Liver (tissue), 8 donors: ENCODE measurements at regions not wholly inside any gene's neighbourhood (a gene's known extent, or its start where the extent isn't known, plus 50 kb on each side); places are given as distances from the start of the nearest gene placed in this dataset.

Experiments used
- DNase-seq: peaks from one replicate; pipeline ENCODE4 v3.0.0-alpha.2; 2017; ENCODE audit warnings: low spot score
- H3K27ac ChIP-seq, 2 donors: one replicate each; pipeline ENCODE4 v1.7.0; 2013; ENCODE audit warnings: inconsistent platforms in 2 of 2, low read length in 2 of 2, control low read depth in 1 of 2, low read depth in 1 of 2, mild to moderate bottlenecking in 1 of 2
- H3K27me3 ChIP-seq, 4 donors: one replicate each; pipeline versions ENCODE4 v1.6.1 to v1.7.0; 2013; ENCODE audit warnings: low read length in 3 of 4, inconsistent platforms in 1 of 4, mild to moderate bottlenecking in 1 of 4, moderate library complexity in 1 of 4; ENCODE audit not compliant: control insufficient read depth in 4 of 4, insufficient read depth in 4 of 4
- H3K36me3 ChIP-seq, 4 donors: one replicate each; pipeline versions ENCODE4 v1.6.1 to v1.7.0; 2013; ENCODE audit warnings: low read length in 3 of 4, mild to moderate bottlenecking in 3 of 4, low read depth in 1 of 4, moderate library complexity in 1 of 4; ENCODE audit not compliant: control insufficient read depth in 4 of 4, insufficient read depth in 3 of 4
- H3K4me1 ChIP-seq, 4 donors: one replicate each; pipeline versions ENCODE4 v1.6.1 to v1.7.0; 2013; ENCODE audit warnings: low read length in 3 of 4, mild to moderate bottlenecking in 3 of 4, moderate library complexity in 1 of 4; ENCODE audit not compliant: control insufficient read depth in 4 of 4, insufficient read depth in 4 of 4
- H3K4me3 ChIP-seq, 3 donors: one replicate each; pipeline versions ENCODE4 v1.6.1 to v1.7.0; 2013; ENCODE audit warnings: low read length in 3 of 3, control low read depth in 1 of 3, low read depth in 1 of 3, mild to moderate bottlenecking in 1 of 3
- H3K9ac ChIP-seq, 2 donors: one replicate each; pipeline ENCODE4 v1.7.0; 2013; ENCODE audit warnings: low read length in 2 of 2, mild to moderate bottlenecking in 2 of 2, moderate library complexity in 2 of 2, control low read depth in 1 of 2, low read depth in 1 of 2
- H3K9me3 ChIP-seq, 4 donors: one replicate each; pipeline versions ENCODE4 v1.6.1 to v1.7.0; 2013; ENCODE audit warnings: low read length in 3 of 4; ENCODE audit not compliant: control insufficient read depth in 4 of 4
- ATF3 ChIP-seq: IDR thresholded peaks from 2 replicates; pipeline ENCODE4 v1.6.1; 2016; ENCODE audit warnings: antibody characterized with exemption
- CTCF ChIP-seq: fragments of 150-350 bp; IDR thresholded peaks from 2 replicates; pipeline ENCODE4 v1.5.1; 2017; ENCODE audit warnings: improper control_type of control experiment, low read depth, low read length; ENCODE audit not compliant: missing input control
- EGR1 ChIP-seq, 2 donors: IDR thresholded peaks; 2 replicates each; pipeline ENCODE4 v1.6.1; 2016 to 2018; ENCODE audit warnings: antibody characterized with exemption in 2 of 2, low read depth in 2 of 2
- FOXA1 ChIP-seq: IDR thresholded peaks from 2 replicates; pipeline ENCODE4 v1.6.1; 2016; ENCODE audit warnings: antibody characterized with exemption
- FOXA2 ChIP-seq: IDR thresholded peaks from 2 replicates; pipeline ENCODE4 v1.6.1; 2016; ENCODE audit warnings: antibody characterized with exemption
- GABPA ChIP-seq, 2 donors: IDR thresholded peaks in 1 of 2; conservative IDR thresholded peaks in 1 of 2; 2 replicates each; pipeline ENCODE4 v1.6.1; 2016; ENCODE audit warnings: antibody characterized with exemption in 2 of 2, mild to moderate bottlenecking in 1 of 2, moderate library complexity in 1 of 2
- HNF4A ChIP-seq, 2 donors: conservative IDR thresholded peaks; 2 replicates each; pipeline ENCODE4 v1.6.1; 2016; ENCODE audit warnings: antibody characterized with exemption in 2 of 2, mild to moderate bottlenecking in 2 of 2
- HNF4G ChIP-seq: IDR thresholded peaks from 2 replicates; pipeline ENCODE4 v1.6.1; 2016; ENCODE audit warnings: antibody characterized with exemption
- JUND ChIP-seq, 2 donors: IDR thresholded peaks; 2 replicates each; pipeline ENCODE4 v1.6.1; 2016; ENCODE audit warnings: antibody characterized with exemption in 2 of 2
- MAX ChIP-seq: IDR thresholded peaks from 2 replicates; pipeline ENCODE4 v1.6.1; 2016; ENCODE audit warnings: antibody characterized with exemption
- NR2F2 ChIP-seq: IDR thresholded peaks from 2 replicates; pipeline ENCODE4 v1.6.1; 2016; ENCODE audit warnings: antibody characterized with exemption
- RAD21 ChIP-seq, 2 donors: IDR thresholded peaks; 2 replicates each; pipeline ENCODE4 v1.6.1; 2016; ENCODE audit warnings: antibody characterized with exemption in 2 of 2, mild to moderate bottlenecking in 2 of 2
- REST ChIP-seq: IDR thresholded peaks from 2 replicates; pipeline ENCODE4 v1.6.1; 2016; ENCODE audit warnings: antibody characterized with exemption, mild to moderate bottlenecking
- RXRA ChIP-seq, 2 donors: IDR thresholded peaks; 2 replicates each; pipeline ENCODE4 v1.6.1; 2017 to 2018; ENCODE audit warnings: antibody characterized with exemption in 2 of 2, mild to moderate bottlenecking in 1 of 2
- SP1 ChIP-seq: IDR thresholded peaks from 2 replicates; pipeline ENCODE4 v1.6.1; 2018; ENCODE audit warnings: antibody characterized with exemption, mild to moderate bottlenecking
- TAF1 ChIP-seq: conservative IDR thresholded peaks from 2 replicates; pipeline ENCODE4 v1.6.1; 2016; ENCODE audit warnings: antibody characterized with exemption, mild to moderate bottlenecking
- YY1 ChIP-seq: IDR thresholded peaks from 2 replicates; pipeline ENCODE4 v1.6.1; 2016; ENCODE audit warnings: antibody characterized with exemption, mild to moderate bottlenecking
- ZBTB33 ChIP-seq: IDR thresholded peaks from 2 replicates; pipeline ENCODE4 v1.6.1; 2016; ENCODE audit warnings: antibody characterized with exemption
- WGBS: extraction: QIAGEN DNeasy Blood & Tissue Kit; methylation state at CpG from one replicate; pipeline ENCODE4 v1.1.7; 2013; 5-methylcytosine and 5-hydroxymethylcytosine counted together
- donor health status: healthy.
- donor health status: healthy.
- donor health status: healthy.
- donor health status: healthy.
- donor health status: healthy.

GRCh38 chr18:60027397-60027796 is 127.6 kb downstream of the PMAIP1 start:
- 82% methylated on average over 2 of the region's 2 CpGs for WGBS
- H3K9me3 ChIP-seq, result no peaks in the 10 kb centered on the region
- TF ChIP-seq CTCF, result no peak
- no peak for TF ChIP-seq FOXA2
- TF ChIP-seq HNF4G, result no peak
- no peak for TF ChIP-seq RXRA (IDR thresholded peaks at IDR 0.05)
- no peak for TF ChIP-seq RAD21 (IDR thresholded peaks at IDR 0.05)
- no peak for TF ChIP-seq YY1
- TF ChIP-seq JUND (IDR thresholded peaks at IDR 0.05), result no peak
- no peak for TF ChIP-seq GABPA (IDR thresholded peaks at IDR 0.05 in 1 of 2, conservative IDR thresholded peaks at IDR 0.05 in 1 of 2)

GRCh38 chr18:60024857-60025256 is 125.1 kb downstream of the PMAIP1 start:
- Histone ChIP-seq H3K9ac (no peak overlapping the region), H3K4me1 (no peaks in the 10 kb centered on the region), H3K36me3 (no peaks in the 10 kb centered on the region), H3K27me3 (no peaks in the 10 kb centered on the region), H3K27ac (no peak overlapping the region), H3K4me3 (no peak overlapping the region), H3K9me3 (no peaks in the 10 kb centered on the region)
- DNase-seq, result no peak
- TF ChIP-seq YY1, result no peak

More at GRCh38 chr18:60027397-60027796, 127.6 kb downstream of the PMAIP1 start:
- Histone ChIP-seq H3K36me3 (no peaks in the 10 kb centered on the region), H3K27ac (no peak overlapping the region), H3K27me3 (no peaks in the 10 kb centered on the region), H3K4me1 (no peaks in the 10 kb centered on the region), H3K4me3 (no peak overlapping the region), H3K9ac (no peak overlapping the region)
- DNase-seq, result no peak

- Histone ChIP-seq H3K27me3 (no peaks in the 10 kb centered on the region), H3K36me3 (no peaks in the 10 kb centered on the region), H3K27ac (no peak overlapping the region), H3K4me3 (no peak overlapping the region), H3K9me3 (no peaks in the 10 kb centered on the region), H3K9ac (no peak overlapping the region), H3K4me1 (no peaks in the 10 kb centered on the region)
- DNase-seq, result no peak
- WGBS, result 41% methylated on average over 3 of the region's 3 CpGs
- TF ChIP-seq RXRA (IDR thresholded peaks at IDR 0.05) (no peak), MAX (no peak), ATF3 (no peak), REST (no peak), ZBTB33 (no peak), FOXA1 (no peak), TAF1 (no peak), CTCF (no peak), RAD21 (IDR thresholded peaks at IDR 0.05) (no peak), EGR1 (IDR thresholded peaks at IDR 0.05; ENCODE audit: low read depth in 2 of 2) (no peak), GABPA (IDR thresholded peaks at IDR 0.05 in 1 of 2, conservative IDR thresholded peaks at IDR 0.05 in 1 of 2) (no peak), FOXA2 (no peak), YY1 (no peak), JUND (IDR thresholded peaks at IDR 0.05) (no peak), SP1 (no peak), HNF4A (conservative IDR thresholded peaks at IDR 0.05) (no peak), NR2F2 (no peak)
These were observed 124.5 kb downstream of the PMAIP1 start for GRCh38 chr18:60024345-60024744.
